Osteoblast (primary cell): ENCODE measurements at regions not wholly inside any gene's neighbourhood (a gene's known extent, or its start where the extent isn't known, plus 50 kb on each side); places are given as distances from the start of the nearest gene placed in this dataset.

ENCODE experiments used
- DNase-seq: peaks from one replicate; pipeline ENCODE4 v3.0.0; 2011; ENCODE audit warnings: low spot score, mixed read lengths; ENCODE audit not compliant: insufficient read length; ENCODE audit errors: missing footprints
- H2AFZ ChIP-seq: 2 replicates; pipeline ENCODE4 v1.6.0; 2011; ENCODE audit warnings: mild to moderate bottlenecking, low read length
- H3K27ac ChIP-seq: 2 replicates; pipeline ENCODE4 v1.5.1; 2011; ENCODE audit warnings: mild to moderate bottlenecking, low read depth, low read length, moderate library complexity
- H3K27me3 ChIP-seq: 2 replicates; pipeline ENCODE4 v1.6.0; 2012; ENCODE audit warnings: mild to moderate bottlenecking, control low read depth, inconsistent platforms, low read length, moderate library complexity; ENCODE audit not compliant: insufficient read depth
- H3K36me3 ChIP-seq: 2 replicates; pipeline ENCODE4 v1.5.1; 2011; ENCODE audit warnings: mild to moderate bottlenecking, low read length, control low read depth, moderate library complexity; ENCODE audit not compliant: insufficient read depth
- H3K4me1 ChIP-seq: 2 replicates; pipeline ENCODE4 v1.5.1; 2011; ENCODE audit warnings: mild to moderate bottlenecking, low read length, control low read depth, moderate library complexity; ENCODE audit not compliant: insufficient read depth
- H3K4me2 ChIP-seq: 2 replicates; pipeline ENCODE4 v1.6.0; 2011; ENCODE audit warnings: mild to moderate bottlenecking, low read length; ENCODE audit not compliant: insufficient read depth
- H3K4me3 ChIP-seq: fragments of 200-600 bp; sonication (generic); 3 replicates; pipeline ENCODE4 v1.5.1; 2012; ENCODE audit warnings: mild to moderate bottlenecking, low read length, inconsistent platforms; ENCODE audit not compliant: insufficient read depth
- H3K79me2 ChIP-seq: 2 replicates; pipeline ENCODE4 v1.6.0; 2012; ENCODE audit warnings: mild to moderate bottlenecking, low read length, control low read depth, inconsistent platforms; ENCODE audit not compliant: insufficient read depth
- H3K9me3 ChIP-seq: 2 replicates; pipeline ENCODE4 v1.5.1; 2011; ENCODE audit warnings: low read depth, low read length, control low read depth
- H4K20me1 ChIP-seq: 2 replicates; pipeline ENCODE4 v1.6.0; 2012; ENCODE audit warnings: mild to moderate bottlenecking, low read length, control low read depth; ENCODE audit not compliant: insufficient read depth
- TF ChIP-seq, protein P1 (sequence below): IDR thresholded peaks from 2 replicates; pipeline ENCODE4 v1.5.1; 2011; ENCODE audit warnings: mild to moderate bottlenecking, low read depth, low read length, moderate library complexity; ENCODE audit errors: extremely low read depth

DNA sequence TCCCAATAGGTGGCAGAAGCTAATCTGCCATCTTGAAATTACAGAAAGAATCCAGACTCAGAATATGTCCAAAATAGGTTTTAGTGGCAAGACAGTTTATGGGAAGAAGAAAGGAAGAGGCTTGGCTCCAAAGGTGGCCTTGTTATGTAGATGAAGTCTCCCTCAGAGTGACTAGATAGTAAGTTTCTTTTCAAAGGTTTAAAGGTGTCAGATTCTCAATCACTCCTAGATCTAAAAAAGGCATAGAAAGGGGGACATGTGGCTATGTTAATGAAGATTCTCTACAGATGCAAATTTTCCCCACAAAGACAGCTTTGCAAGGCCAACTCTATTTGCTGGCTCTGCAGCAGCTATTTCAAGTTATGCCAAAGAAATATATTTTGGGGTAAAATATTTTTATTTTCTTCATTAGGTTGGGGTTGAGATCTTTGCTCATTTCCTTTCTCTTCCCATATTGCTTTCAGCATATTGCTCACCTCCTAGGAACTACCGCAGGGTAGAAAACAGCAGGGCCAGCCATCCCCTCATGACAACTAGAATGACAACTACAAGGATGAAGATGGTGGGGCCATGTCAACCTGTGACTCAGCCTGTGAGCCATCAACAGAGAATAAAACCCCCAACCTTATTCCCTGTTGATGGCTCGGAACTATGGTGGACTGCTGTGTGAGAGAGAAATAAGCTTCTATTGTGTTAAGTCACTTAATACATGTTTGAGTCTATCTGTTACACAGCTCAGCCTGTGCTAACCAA, 274.0 kb upstream of the GALNT17 start:
- no peak for DNase-seq
- Histone ChIP-seq H4K20me1 (no peaks in the 10 kb centered on the region), H3K27me3 (no peaks in the 10 kb centered on the region), H3K79me2 (no peaks in the 10 kb centered on the region), H3K4me3 (no peak overlapping the region), H3K9me3 (no peaks in the 10 kb centered on the region), H2AFZ (no peak overlapping the region), H3K36me3 (no peaks in the 10 kb centered on the region), H3K4me1 (no peaks in the 10 kb centered on the region), H3K27ac (no peak overlapping the region), H3K4me2 (no peak overlapping the region)
- TF ChIP-seq, protein P1, sequence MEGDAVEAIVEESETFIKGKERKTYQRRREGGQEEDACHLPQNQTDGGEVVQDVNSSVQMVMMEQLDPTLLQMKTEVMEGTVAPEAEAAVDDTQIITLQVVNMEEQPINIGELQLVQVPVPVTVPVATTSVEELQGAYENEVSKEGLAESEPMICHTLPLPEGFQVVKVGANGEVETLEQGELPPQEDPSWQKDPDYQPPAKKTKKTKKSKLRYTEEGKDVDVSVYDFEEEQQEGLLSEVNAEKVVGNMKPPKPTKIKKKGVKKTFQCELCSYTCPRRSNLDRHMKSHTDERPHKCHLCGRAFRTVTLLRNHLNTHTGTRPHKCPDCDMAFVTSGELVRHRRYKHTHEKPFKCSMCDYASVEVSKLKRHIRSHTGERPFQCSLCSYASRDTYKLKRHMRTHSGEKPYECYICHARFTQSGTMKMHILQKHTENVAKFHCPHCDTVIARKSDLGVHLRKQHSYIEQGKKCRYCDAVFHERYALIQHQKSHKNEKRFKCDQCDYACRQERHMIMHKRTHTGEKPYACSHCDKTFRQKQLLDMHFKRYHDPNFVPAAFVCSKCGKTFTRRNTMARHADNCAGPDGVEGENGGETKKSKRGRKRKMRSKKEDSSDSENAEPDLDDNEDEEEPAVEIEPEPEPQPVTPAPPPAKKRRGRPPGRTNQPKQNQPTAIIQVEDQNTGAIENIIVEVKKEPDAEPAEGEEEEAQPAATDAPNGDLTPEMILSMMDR = no peak

GRCh38 chr7:70867513-70867912, 264.4 kb upstream of the GALNT17 start:
- DNase-seq = no peak
- Histone ChIP-seq H3K4me3 (no peak overlapping the region), H3K4me2 (no peak overlapping the region), H3K27ac (no peak overlapping the region), H3K36me3 (no peaks in the 10 kb centered on the region), H3K27me3 (no peaks in the 10 kb centered on the region), H3K4me1 (no peaks in the 10 kb centered on the region), H3K9me3 (no peaks in the 10 kb centered on the region), H3K79me2 (no peaks in the 10 kb centered on the region), H4K20me1 (no peaks in the 10 kb centered on the region), H2AFZ (no peak overlapping the region)
- TF ChIP-seq, protein P1 = no peak

- no peaks in the 10 kb centered on the region for H4K20me1 ChIP-seq
Observed at GRCh38 chr7:70870349-70870748, 261.6 kb upstream of the GALNT17 start.

DNA sequence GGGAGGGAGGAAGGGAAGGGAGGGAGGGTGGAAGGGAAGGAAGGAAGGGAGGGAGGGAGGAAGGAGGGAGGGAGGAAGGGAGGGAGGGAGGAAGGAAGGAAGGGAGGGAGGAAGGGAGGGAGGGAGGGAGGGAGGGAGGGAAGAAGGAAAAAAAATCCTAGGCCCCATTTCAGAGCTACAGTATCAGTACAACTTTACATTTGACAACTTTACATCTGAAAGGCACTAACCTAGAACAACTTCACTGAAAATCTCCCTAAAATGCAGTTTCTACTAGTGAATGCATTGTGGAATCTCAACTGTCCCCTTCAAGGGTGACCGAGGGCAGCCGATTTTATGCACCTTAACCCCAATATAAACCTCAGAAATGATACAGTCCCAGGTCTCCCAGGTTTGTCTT, 259.8 kb upstream of the GALNT17 start:
- Histone ChIP-seq H3K4me3 (no peak overlapping the region), H3K9me3 (no peaks in the 10 kb centered on the region), H2AFZ (no peak overlapping the region), H3K27me3 (no peaks in the 10 kb centered on the region), H3K36me3 (no peaks in the 10 kb centered on the region), H4K20me1 (no peaks in the 10 kb centered on the region), H3K79me2 (no peaks in the 10 kb centered on the region), H3K27ac (no peak overlapping the region), H3K4me2 (no peak overlapping the region), H3K4me1 (no peaks in the 10 kb centered on the region)
- TF ChIP-seq, protein P1 = no peak
- no peak for DNase-seq

More at GRCh38 chr7:70870349-70870748, 261.6 kb upstream of the GALNT17 start:
- Histone ChIP-seq H3K4me3 (no peak overlapping the region), H3K79me2 (no peaks in the 10 kb centered on the region), H3K27me3 (no peaks in the 10 kb centered on the region), H3K4me2 (no peak overlapping the region), H3K27ac (no peak overlapping the region), H3K36me3 (no peaks in the 10 kb centered on the region), H3K4me1 (no peaks in the 10 kb centered on the region), H2AFZ (no peak overlapping the region), H3K9me3 (no peaks in the 10 kb centered on the region)
- TF ChIP-seq, protein P1 = no peak
- DNase-seq = no peak
